ENCODE measurements at regions not wholly inside any gene's neighbourhood (a gene's known extent, or its start where the extent isn't known, plus 50 kb on each side); places are given as distances from the start of the nearest gene placed in this dataset.
A peak's percentile ranks its signal among the peaks of the same experiment; 100 is the strongest.

DNA sequence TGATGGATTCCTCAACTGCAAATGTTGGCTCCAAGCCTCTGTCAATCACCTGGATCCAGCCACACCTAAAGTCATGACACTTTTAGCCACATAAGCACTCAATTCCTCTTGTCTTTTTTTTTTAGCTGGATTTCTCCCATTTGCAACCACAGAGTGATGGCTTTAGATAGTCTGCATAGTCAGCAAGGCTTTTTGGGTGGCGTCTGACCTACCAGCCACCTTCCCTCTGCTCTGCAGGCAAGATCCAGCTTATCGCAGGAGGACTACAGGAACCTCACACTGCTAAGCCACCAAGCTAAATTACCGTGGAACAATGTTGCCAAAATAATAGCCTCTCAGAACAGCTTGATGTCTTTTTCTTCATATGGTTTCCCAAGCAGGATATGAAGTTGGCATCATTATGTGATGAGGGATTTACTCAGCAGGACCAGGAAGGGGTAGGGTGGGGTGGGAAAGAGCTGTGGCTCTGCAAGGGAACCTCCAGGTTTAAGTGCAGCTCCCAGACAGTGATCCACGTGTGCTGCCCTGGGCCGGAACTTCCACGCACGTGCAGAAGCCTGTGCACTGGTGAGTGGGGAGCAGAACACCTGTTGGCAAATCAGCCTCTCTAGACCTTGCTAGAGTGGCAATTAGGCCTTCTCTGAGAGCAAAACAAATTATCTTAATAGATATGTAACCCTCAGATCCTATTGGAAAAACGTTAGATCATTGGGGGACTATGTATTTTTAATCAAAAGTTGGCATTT, 170.6 kb upstream of the NCK2 start:
- H3K4me1 Mint-ChIP-seq (ENCODE audit: low read depth) = peaks cover 29% of the 10 kb centered on the region
- no peaks in the 10 kb centered on the region for H3K36me3 Mint-ChIP-seq (ENCODE audit: low read depth)

DNA sequence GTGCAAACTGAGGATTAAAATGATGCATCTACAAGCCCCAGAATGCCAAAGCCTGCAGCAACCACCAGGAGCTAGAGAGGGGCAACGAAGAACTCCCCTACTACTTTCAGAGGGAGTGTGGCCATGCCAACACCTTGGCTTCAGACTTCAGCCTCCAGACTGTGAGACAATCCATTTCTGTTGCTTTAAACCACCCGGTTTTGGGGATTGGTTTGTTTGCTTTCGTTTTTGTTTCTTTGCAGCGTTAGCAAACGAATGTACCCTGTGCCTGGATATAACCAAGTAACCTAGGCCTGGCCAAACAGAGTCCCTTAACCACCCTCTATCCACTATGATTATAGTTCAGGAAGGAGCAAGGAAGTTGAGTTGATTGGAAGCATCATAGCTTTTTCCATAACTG, 171.2 kb upstream of the NCK2 start:
- peak overlapping the region; percentile 52; the same call in 1 of the 2 replicates for H3K4me3 Mint-ChIP-seq
- peaks cover 29% of the 10 kb centered on the region for H3K4me1 Mint-ChIP-seq (ENCODE audit: low read depth)
- H3K9me3 Mint-ChIP-seq = no peaks in the 10 kb centered on the region
- peaks cover 25% of the 10 kb centered on the region for H3K27me3 Mint-ChIP-seq (ENCODE audit: insufficient read depth)
- no peak for DNase-seq
- H3K36me3 Mint-ChIP-seq (ENCODE audit: low read depth) = no peaks in the 10 kb centered on the region
- no peak overlapping the region for H3K27ac Mint-ChIP-seq
- TF ChIP-seq, protein P1, sequence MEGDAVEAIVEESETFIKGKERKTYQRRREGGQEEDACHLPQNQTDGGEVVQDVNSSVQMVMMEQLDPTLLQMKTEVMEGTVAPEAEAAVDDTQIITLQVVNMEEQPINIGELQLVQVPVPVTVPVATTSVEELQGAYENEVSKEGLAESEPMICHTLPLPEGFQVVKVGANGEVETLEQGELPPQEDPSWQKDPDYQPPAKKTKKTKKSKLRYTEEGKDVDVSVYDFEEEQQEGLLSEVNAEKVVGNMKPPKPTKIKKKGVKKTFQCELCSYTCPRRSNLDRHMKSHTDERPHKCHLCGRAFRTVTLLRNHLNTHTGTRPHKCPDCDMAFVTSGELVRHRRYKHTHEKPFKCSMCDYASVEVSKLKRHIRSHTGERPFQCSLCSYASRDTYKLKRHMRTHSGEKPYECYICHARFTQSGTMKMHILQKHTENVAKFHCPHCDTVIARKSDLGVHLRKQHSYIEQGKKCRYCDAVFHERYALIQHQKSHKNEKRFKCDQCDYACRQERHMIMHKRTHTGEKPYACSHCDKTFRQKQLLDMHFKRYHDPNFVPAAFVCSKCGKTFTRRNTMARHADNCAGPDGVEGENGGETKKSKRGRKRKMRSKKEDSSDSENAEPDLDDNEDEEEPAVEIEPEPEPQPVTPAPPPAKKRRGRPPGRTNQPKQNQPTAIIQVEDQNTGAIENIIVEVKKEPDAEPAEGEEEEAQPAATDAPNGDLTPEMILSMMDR (IDR thresholded peaks at IDR 0.05) = no peak

More for the DNA sequence above, 170.6 kb upstream of the NCK2 start:
- Mint-ChIP-seq H3K27me3 (ENCODE audit: insufficient read depth) (peaks cover 25% of the 10 kb centered on the region), H3K9me3 (no peaks in the 10 kb centered on the region), H3K27ac (no peak overlapping the region), H3K4me3 (no peak overlapping the region; the same call in 1 of the 2 replicates)
- no peak for DNase-seq
- TF ChIP-seq, protein P1 (IDR thresholded peaks at IDR 0.05) = no peak

DNA sequence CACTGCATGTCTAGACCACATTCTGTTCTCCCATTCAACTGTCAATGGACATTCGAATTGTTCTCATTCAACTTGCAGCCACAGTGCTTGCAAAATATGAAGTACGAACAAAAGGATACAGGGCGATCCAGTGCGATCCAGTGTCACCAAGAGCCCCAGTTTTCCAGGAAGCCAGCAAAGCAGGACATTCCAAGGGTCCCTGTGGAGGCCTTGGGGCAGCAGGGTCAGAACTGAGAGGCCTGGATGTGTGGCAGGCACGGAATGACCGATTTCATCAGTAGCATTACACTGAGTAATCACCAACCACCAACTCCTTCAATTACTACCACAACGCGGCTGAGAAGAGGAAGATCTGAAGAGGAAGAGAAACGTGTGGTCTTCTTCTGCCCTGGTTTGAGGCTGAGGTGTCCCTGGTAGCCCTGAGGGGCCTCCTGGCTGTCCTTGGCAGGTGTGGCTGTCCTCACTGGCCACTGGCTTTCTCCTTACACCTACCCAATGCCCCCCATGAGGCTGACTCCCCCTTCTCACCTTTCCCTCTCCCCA, 172.7 kb upstream of the FHL2 start:
- Mint-ChIP-seq H3K4me3 (no peak overlapping the region), H3K4me1 (ENCODE audit: low read depth) (peaks cover 31% of the 10 kb centered on the region), H3K36me3 (ENCODE audit: low read depth) (no peaks in the 10 kb centered on the region), H3K27ac (no peak overlapping the region), H3K9me3 (no peaks in the 10 kb centered on the region), H3K27me3 (ENCODE audit: insufficient read depth) (peaks cover 30% of the 10 kb centered on the region)
- TF ChIP-seq, protein P1 (IDR thresholded peaks at IDR 0.05) = no peak
- no peak for DNase-seq

DNA sequence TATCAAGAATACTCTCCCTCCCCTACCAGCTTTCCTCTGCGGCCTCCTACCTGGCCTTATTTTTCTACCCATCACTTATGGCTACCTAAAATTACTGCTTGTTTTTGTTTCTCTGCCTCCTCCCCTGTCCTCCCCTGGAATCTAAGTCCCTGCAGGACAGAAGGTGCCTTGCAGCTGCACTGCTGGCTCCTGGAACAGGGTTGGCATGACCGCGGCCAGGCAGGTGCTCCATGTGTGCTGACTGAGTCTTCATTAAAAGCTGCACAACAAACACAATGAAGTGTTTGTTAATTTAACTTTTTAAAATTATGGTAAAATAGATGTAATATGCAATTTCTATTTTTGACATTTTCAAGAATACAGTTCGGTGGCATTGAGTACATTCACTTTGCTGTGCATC, 171.9 kb upstream of the FHL2 start:
- Mint-ChIP-seq H3K4me1 (ENCODE audit: low read depth) (peaks cover 23% of the 10 kb centered on the region), H3K27ac (no peak overlapping the region), H3K9me3 (no peaks in the 10 kb centered on the region), H3K36me3 (ENCODE audit: low read depth) (no peaks in the 10 kb centered on the region), H3K27me3 (ENCODE audit: insufficient read depth) (peaks cover 33% of the 10 kb centered on the region), H3K4me3 (no peak overlapping the region)
- DNase-seq = no peak
- TF ChIP-seq, protein P1 (IDR thresholded peaks at IDR 0.05) = no peak

DNA sequence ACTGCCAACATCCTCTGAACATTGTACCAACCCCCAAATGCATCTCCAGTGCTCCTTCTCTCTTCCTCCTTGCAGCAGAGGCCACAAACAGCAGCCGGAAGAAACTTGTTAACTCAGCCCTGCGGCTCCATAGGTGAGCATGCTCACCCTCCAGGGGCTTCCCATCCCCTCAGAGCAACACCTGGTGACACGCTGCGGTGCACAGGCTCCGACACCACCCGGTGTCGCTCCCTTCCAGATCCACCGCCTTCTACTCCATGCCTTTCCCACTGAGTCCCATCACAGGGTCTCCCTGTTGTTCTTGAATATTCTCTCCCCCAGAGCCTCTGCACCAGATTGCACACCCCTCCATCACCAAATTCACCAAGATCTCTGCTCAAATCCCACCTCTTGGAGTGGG, 171.5 kb upstream of the FHL2 start:
- Mint-ChIP-seq H3K4me3 (no peak overlapping the region), H3K4me1 (ENCODE audit: low read depth) (peaks cover 19% of the 10 kb centered on the region), H3K27ac (no peak overlapping the region), H3K27me3 (ENCODE audit: insufficient read depth) (peaks cover 36% of the 10 kb centered on the region), H3K36me3 (ENCODE audit: low read depth) (no peaks in the 10 kb centered on the region), H3K9me3 (no peaks in the 10 kb centered on the region)
- TF ChIP-seq, protein P1 (IDR thresholded peaks at IDR 0.05) = no peak
- DNase-seq = no peak
